GM18867 (cell line): ENCODE measurements at regions not wholly inside any gene's neighbourhood (a gene's known extent, or its start where the extent isn't known, plus 50 kb on each side); places are given as distances from the start of the nearest gene placed in this dataset.
"Not testable (repeated sequence)": the region's sequence is repeated elsewhere in the genome, so short reads cannot be mapped to it uniquely, and the experiment has no call there.

Source experiments
- ATAC-seq: cut with Tn5 transposase; IDR thresholded peaks from one replicate; pipeline ENCODE4 v1.9.1; 2021; ENCODE audit warnings: mild to moderate bottlenecking, moderate library complexity; ENCODE audit not compliant: unreplicated experiment

DNA sequence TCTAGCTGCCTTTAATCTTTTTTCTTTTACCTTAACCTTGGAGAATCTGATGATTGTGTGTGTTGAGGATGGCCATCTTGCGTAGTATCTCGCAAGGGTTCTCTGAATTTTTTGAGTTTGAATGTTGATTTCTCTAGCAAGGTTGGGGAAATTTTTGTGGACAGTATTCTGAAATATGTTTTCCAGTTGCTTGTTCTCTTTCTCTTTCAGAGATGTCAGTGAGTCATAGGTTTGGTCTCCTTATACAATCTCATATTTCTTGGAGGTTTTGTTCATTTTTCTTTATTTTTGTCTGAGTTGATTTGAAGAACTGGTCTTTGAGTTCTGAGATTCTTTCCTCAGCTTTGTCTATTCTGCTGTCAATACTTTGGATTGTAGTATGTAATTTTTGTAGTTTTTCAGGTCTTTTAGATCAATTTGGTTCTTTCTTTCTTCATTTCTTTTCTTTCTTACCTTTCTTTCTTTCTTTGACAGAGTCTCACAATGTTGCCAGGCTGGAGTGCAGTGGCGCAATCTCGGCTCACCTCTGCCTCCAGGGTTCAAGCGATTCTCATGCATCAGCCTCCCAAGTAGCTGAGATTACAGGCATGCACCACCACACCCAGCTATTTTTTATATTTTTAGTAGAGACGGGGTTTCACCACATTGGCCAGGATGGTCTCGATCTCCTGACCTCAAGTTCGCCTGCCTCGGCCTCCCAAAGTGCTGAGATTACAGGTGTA is 366.4 kb upstream of the RASGRP1 start:
- no peak for ATAC-seq

DNA sequence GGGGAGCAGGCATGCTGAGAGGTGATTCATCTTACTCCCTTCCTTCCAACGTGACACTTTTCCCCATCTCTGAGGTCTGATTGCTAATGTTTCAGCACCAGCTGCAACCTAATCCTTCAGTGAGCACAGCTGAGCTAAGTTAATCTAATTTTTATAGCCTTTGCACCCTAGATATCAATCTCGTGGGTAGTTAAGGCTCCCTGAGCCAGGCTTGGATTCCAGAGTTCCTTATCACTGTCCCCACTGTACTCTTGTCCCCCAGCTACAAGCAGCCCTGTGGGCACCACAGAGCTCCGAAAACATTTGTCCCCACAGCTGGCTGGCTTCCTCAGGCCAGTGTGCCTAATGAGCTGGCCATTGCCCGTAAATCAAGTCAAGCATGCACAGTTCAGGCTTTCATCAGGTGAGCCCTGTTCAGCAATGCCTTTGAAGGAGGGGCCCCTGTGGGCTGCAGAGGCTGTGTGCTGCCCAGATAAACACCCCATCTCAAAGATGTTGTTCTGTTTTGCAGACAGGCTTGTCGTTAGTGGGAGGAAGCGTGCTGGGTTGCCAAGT is 376.9 kb upstream of the RASGRP1 start:
- no peak for ATAC-seq

DNA sequence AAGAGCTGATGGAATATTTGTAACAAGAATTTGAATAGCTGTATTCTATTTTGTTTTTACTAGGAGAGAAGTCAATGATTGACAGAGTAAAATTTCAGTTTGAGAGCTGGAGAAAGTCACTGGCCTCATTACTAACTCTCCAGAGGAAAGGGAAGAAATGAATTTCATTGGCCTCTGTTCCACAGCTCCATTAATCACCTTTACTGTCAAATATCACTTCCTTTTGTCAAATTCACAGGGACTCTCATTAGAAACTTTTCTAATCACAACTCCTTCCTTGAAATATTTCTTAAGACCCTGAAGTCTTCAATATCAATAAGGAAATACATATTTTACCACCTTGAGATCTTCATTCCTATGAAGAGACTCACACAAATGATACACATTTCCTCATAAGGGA is 379.9 kb upstream of the RASGRP1 start:
- no peak for ATAC-seq

DNA sequence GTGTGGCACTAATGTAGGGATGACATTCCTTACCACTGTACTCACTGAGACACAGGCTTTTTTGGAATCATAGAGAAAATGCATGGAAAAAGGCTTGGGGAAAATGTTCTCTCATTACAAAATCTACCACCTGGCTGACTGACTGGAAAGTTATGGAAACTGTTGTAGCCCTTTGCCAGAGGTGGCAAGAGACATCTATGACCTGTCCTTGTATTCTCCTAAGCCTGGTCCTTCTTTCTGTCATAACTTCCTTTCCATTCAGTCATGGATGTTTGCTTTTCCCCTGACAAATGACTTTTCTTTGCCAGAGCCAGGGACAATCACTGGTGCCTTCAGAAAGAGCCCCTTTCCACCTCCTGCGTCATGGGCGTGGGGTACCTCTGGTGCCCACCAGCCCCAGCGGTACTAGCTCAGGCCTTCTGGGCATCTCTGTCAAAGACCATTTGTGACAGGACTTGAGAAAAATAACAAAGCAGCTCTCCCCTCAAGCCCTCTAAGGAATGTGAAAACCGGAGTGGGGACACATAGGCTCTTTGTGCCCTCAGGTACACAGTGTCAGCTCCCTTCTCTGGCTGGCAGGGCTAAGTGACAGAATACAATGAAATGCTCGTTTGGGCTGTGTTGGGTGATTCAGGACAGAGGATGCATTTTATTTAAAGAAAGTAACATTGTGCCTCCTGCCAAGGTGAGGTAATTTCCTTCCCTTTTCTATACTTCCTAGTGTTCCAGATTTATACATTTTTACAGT is 381.1 kb upstream of the RASGRP1 start:
- ATAC-seq: no peak

DNA sequence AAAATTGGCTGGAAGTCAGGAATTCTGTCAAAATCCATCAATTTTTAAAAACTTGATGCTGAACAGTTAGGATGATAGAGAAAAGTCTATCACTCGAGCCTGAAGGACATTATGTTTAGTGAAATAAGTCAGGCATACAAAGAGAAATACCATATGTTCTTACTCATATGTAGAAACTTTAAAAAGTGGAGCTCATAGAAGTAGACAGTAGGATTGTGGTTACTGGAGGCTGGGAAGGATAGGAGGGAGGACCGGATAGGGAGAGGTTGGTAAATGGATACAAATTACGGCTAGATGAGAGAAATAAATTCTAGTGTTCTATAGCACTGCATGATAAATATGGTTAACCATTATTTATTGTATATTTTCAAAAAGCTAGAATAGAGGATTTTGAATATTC is 389.5 kb upstream of the RASGRP1 start:
- ATAC-seq: no peak

DNA sequence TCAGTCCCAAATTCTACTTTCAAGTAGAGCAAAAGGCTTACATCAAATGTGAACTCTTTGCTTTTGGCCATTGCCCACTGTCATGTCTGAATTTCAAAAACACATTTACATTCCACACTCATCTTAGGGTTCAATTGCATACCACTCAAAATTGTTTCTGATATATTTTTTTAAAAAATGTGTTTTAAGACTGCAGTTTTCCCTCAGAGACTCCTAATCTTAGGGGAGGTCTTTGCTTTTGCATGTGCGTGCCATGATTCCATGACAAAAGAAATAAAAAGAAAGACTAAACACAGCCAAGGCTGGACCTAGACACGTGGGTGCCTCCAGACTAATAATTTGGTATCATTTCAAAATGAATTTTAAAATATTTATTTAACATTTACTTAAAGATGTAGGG is 396.8 kb upstream of the RASGRP1 start:
- ATAC-seq: no peak

DNA sequence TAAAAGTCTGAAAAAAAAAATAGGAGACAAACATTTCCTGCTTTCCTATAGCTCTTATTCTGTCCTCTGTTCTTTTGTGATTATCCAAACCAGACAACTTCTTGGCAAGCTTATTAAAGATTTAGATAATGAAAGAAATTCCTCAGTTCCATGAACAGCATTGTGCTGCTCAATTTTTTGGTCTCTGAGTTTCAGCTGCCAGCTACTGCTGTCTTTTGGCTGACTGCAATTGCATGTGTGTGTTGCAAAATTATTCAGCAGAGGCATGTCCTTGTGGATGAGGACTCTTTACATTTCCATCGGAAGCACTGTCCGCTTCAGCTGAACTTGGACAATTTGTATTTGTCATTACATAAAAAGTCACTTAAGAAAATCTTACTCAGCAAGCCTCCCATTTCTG is 397.3 kb upstream of the RASGRP1 start:
- no peak for ATAC-seq

DNA sequence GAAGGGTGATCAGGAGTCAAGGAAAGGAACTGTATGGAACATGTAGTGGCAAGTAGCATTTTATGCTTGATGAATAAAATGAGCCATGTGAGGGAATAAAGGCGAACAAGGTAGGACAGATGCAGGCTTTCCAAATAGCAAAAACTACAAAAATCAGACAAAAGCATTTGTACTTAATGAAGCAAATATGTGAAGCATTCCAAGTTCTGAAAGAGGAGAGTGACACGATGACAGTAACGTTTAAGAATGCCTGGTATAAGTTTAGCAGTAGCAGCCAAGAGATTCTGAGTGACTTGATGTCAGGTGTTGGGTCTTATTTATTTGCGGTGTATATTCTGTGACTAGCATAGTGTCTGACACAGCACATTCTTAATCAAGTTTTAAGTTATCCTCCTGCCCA is 408.2 kb upstream of the RASGRP1 start:
- no peak for ATAC-seq

DNA sequence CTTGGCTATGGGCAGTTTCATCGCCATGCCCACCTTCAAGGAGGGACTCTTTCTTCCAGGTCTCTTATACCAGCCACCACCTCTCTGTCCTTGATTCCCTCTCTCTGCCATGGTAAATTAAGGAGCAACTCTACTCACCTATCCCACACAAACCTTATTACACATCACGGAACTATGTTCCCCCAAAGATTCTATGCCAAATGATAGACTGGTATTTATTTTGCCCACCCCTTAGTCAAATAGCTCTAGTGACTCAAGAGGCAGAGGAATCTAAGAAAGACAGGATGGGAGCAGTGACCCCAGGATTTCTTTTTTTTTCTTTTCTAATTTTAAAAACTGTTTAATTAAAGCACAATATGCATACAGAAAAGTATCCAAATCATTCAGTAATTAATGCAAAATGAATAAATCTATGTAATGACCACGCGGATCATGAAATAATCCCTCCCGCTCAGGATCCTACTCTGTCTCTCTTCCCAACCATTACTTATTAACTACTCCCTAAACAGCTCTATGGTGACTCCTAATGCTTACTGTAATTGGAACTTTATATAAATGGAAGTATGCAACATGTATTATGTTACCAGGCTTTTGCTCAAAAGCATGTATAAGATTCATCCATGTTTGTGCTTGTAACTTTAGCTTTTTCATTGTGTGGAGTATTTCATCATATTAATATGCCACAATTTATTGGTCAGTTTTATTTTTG is 410.8 kb upstream of the RASGRP1 start:
- ATAC-seq: no peak

DNA sequence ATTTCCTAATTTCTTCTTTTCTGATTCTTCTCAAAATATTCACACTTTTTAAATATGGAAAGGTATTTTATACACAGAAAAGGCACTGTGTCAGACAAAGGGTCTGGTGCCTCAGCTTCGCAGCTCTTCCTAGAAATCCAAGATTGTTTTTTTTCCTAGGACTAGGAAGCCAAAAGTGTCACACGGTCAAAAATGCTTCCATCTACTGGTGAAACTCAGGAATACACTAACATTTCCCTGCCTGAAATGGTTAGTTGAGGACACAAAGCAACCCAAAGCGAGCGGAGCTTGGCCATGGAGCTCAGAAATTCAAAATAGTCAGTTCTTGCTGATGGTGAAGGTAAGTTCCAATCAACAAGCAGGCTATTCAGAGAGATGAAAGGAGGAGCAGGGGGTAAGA is 426.5 kb upstream of the RASGRP1 start:
- no peak for ATAC-seq

DNA sequence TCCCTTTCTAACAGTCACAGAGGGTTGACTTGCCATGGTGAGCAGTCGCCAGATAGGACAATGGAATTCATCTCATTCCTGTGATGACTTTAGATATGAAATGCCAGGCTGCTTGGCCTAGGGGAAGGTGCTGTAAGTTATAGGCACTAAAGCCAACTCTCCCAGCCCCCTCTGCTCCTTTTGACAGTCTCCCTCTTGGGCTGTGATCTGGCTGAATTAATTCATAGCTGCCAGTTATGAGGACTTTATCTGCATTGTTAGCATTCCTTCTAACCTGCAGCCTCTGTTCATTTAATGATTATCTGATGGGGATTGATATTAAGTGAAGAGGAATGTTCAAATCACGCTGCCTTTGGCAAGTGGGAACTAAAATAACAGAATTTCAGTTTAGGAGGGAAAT is 427.1 kb upstream of the RASGRP1 start:
- no peak for ATAC-seq

DNA sequence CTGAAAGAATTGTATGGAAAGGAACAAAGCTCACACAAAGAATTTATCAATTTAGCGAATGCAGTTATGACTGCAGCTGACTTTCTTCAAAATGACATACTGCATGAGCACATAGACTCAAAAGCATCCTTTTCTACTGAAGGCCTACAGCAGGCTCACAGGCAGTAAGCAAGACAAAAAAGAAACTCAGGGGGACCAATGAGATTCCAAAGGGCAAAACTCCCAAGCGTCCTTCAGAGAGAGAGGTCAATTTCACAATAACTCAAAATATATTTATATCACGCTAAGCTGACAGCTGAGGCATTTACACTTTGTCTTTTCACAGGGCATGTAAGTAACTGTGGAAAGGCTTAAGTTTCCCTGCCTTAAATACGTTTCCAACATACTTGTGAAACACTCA is 427.9 kb upstream of the RASGRP1 start:
- no peak for ATAC-seq

DNA sequence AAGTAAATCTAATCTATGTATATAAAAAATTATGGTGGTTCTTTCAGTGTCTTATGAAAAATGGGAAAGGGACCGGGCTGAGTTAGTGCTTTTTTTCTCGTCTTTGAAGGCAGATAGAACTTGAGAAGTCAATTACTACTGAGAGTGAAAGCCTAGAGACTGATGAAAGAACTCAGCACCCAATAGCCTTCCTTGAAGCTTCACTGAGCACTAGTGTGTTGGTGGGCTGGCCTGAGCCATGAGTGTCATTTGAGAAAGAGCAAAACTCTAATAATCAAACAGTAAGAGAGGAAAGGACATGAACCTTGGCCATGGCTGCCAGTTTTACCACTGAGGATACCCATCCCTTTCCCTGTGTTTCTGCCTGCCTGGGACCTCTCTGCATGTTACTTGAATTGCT is 428.3 kb upstream of the RASGRP1 start:
- no peak for ATAC-seq

DNA sequence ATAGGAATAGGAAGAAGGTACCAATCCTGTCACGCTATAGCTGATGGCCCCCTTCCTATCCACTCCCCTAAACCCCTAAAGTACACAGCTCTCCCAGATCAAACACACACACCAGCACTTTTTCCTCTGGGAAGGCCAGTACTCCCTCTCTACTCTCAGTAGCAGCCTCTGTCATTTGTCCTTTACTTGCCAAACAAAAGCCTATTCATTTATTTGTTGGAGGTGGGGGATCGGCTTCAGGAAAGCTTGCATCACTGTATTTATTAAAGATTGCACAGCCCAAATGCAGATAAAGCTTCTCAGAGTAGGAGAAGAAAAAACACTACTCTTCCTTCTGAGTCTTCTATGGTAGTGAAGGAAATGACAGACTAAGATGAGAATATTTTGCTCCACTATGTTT is 429.7 kb upstream of the RASGRP1 start:
- ATAC-seq: no peak

DNA sequence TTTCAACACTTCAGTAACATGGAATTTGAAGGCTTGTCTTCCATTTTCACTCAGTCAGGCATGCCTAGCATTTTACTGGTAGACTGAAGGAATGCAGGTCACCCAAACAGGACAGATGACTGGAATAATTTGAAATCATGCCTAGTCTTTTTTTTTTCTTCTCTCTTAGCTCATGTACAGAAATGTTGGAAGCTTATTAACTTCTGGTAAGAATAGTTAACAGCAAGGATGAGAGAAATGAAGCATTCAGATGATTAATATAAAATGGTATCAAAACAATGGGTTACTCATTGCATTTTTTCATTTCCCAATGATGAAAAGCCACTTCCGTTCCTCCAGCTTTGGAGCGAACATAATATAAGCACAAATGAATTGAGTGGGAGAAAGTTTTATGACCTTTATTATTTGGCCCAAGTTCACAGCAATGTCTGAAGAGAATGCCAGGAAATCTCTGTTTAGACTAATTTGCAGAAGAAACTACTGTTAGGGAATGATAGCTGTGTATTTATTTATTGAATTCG is 431.6 kb upstream of the RASGRP1 start:
- ATAC-seq: no peak

DNA sequence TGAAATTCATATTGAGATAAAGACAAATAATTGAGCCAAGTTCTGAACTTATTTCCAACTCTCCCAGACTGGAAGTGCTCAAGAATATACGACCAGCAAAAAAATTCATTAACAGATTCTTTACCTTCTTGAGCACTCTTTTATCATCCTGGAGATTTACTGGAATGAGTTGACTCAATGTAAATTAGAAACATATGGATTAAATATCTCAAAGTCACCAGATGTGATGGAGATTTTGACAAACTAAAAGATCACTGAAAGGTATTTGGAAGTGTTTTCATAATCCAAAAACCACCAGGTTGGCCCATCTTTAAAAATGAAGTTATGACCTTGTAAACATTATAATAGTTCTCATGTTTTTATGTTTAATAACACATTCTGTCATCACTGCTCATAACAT is 433.2 kb upstream of the RASGRP1 start:
- no peak for ATAC-seq

DNA sequence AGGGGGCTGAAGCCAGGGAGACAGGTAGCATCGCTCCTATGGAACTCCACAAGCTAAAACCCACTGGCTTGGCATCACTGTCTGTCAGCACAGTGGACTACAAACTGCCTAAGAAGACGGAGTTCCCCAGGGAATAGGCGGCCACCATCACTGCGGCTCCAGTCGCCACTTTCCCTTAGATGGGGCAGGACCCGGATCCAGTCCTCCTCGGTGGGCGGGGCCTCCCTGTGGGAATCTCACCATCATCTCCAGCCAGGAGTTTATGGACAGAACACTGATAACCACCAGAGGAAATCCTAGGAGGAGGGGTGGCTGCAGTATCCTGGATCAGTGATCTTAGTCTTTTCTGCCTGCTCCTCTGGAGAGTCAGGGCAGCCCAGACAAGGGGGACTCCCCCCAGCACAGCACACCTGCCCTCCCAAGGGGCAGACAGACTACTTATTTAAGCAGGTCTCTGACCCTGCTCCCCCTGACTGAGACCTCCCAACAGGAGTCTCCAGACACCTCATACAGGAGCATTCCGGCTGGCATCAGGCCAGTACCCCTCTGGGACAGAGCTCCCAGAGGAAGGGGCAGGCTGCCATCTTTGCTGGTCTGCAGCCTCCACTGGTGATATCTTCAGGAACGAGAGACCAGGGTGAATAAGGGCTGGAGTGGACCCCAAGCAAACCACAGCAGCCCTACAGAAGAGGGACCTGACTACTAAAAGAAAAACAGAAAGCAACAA is 435.6 kb upstream of the RASGRP1 start:
- no peak for ATAC-seq

DNA sequence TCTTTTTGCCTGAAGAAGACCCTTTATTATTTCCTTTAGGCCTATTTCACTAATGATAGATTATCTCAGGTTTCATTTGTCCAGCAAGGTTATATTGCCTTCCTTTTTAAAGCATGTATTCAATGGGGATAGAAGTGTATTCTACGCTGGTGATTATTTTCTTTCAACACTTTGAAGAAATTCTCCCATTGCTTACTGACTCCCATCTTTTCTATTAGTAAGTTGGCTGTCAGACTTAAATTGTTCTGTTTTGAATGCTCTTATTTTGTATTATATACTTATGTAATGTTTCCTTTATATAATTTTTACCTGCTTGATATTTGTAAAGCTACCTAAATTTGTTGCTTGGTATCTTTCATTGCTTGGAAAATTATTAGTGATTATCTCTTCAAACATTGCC is 445.1 kb upstream of the RASGRP1 start:
- no peak for ATAC-seq

DNA sequence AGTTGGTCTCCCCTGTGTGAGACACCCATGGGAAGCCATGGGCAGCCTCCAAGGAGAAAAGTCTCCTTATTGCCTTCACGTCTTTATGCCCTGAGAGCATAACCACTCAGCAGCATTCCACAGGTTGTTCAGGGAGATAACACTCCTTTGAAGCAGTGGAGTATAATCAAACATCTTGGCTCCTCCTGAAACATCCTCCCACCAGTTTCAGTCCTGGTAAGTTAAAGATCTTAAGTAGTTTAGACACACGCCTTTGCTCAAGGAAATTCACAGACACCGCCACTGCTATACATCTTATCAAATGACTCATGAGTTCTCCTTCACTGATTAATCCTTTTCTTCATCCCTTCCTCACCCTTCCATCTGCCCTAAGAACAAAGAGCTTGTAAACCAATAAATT is 446.5 kb upstream of the RASGRP1 start:
- not testable (repeated sequence) for ATAC-seq

DNA sequence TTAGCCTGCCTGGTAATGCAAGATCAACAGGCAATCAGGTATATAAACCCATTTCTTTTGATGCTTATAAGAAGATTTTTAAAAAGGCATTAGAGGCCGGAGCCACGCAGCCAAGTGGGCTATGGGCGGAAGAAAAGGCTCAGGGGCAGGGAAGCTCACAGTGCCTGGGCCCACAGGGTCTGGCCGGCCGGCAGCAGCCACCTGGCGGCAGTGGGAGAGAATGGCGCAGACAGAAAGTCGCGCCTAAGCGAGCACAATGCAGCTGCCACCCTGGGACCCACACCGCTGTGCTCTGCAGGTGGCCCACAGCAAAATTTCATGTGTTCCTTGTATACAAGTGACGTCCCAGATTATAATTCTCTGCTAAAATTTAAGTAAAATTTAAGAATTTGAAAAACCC is 448.6 kb upstream of the RASGRP1 start:
- ATAC-seq: no peak

DNA sequence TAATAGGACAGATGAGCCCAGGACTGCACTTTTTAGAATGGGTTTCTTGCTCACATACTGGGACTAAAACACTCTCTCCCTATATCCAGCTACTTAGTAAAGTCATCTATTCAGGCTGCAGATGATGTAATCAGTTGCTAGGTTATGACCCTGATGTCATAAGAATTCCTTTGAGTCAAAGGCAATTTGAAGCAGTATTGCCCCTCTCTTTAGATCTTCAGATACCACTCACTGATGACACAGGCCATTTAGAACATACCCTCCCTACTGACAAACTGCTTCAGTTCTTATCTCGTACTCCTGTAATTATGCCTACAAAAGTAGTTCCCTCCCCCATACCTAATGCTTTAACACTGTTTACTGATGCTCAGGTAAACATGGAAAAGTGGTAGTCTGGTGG is 450.1 kb upstream of the RASGRP1 start:
- no peak for ATAC-seq
